H1 (cell line): ENCODE measurements at regions not wholly inside any gene's neighbourhood (a gene's known extent, or its start where the extent isn't known, plus 50 kb on each side); places are given as distances from the start of the nearest gene placed in this dataset.

ENCODE experiments used
- HDAC6 ChIP-seq: IDR thresholded peaks from one replicate; pipeline ENCODE4 v1.7.1; 2012; ENCODE audit warnings: low read depth, mild to moderate bottlenecking, inconsistent platforms, low read length, moderate library complexity
- TF ChIP-seq, protein P1 (sequence below): IDR thresholded peaks from 2 replicates; pipeline ENCODE4 v1.6.1; 2011; ENCODE audit warnings: low read length, improper control_type of control experiment

DNA sequence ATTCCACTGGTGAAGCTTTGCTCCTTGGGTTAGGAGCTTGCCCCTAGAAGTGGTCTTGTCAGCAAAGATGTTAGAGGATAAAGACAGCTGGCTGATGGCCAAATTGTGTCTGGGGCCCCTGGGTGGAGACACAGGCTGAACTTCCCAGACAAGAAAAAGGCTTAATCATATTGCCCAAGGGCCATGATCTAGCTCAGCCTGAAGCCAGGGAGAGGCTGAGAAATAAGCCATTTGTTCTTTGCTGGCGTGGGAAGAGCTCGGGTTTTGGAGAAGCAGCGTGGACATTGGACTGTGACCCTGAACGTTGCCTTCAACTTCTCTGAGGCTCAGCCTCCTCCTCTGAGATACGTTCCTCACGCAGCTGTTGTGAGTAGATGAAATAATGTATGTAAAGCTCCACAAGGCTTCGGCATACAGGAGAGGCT, 153.0 kb downstream of the ZFP36L2 start (continued):
- no peak for TF ChIP-seq HDAC6
- TF ChIP-seq, protein P1, sequence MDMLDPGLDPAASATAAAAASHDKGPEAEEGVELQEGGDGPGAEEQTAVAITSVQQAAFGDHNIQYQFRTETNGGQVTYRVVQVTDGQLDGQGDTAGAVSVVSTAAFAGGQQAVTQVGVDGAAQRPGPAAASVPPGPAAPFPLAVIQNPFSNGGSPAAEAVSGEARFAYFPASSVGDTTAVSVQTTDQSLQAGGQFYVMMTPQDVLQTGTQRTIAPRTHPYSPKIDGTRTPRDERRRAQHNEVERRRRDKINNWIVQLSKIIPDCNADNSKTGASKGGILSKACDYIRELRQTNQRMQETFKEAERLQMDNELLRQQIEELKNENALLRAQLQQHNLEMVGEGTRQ, result no peak
